GM21737 (cell line): ENCODE measurements at regions not wholly inside any gene's neighbourhood (a gene's known extent, or its start where the extent isn't known, plus 50 kb on each side); places are given as distances from the start of the nearest gene placed in this dataset.

ENCODE experiments used
- ATAC-seq: cut with Tn5 transposase; IDR thresholded peaks from one replicate; pipeline ENCODE4 v1.9.1; 2021; ENCODE audit warnings: mild to moderate bottlenecking, moderate library complexity; ENCODE audit not compliant: unreplicated experiment

GRCh38 chr9:130755377-130756007 is 61.9 kb downstream of the EXOSC2 start:
- no peak for ATAC-seq

GRCh38 chr9:130756037-130756436 is 62.5 kb downstream of the EXOSC2 start:
- ATAC-seq, result no peak

GRCh38 chr9:130756455-130757152 is 63.0 kb downstream of the EXOSC2 start:
- no peak for ATAC-seq

- ATAC-seq, result no peak
These were observed 66.2 kb downstream of the EXOSC2 start for GRCh38 chr9:130759738-130760137.

GRCh38 chr9:130763331-130764171 is 70.0 kb downstream of the EXOSC2 start:
- ATAC-seq, result no peak

- peak; percentile 64 for ATAC-seq
These were observed 69.7 kb upstream of the ABL1 start for GRCh38 chr9:130765137-130766020.

GRCh38 chr9:130766021-130766926 is 68.8 kb upstream of the ABL1 start:
- no peak for ATAC-seq

GRCh38 chr9:130766927-130767307 is 68.1 kb upstream of the ABL1 start:
- no peak for ATAC-seq

GRCh38 chr9:130768265-130768664 is 66.8 kb upstream of the ABL1 start:
- ATAC-seq, result no peak

GRCh38 chr9:130768891-130769403 is 66.1 kb upstream of the ABL1 start:
- no peak for ATAC-seq

- ATAC-seq, result no peak
These were observed 65.0 kb upstream of the ABL1 start for GRCh38 chr9:130770093-130770492.

GRCh38 chr9:130770679-130771442 is 64.2 kb upstream of the ABL1 start:
- no peak for ATAC-seq

- ATAC-seq, result no peak
These were observed 62.9 kb upstream of the ABL1 start for GRCh38 chr9:130772185-130772584.

- no peak for ATAC-seq
These were observed 60.9 kb upstream of the ABL1 start for GRCh38 chr9:130774183-130774582.

GRCh38 chr9:130775336-130775991 is 59.6 kb upstream of the ABL1 start:
- no peak for ATAC-seq

- no peak for ATAC-seq
These were observed 55.8 kb upstream of the ABL1 start for GRCh38 chr9:130779153-130779855.

GRCh38 chr9:130780415-130780814 is 54.6 kb upstream of the ABL1 start:
- ATAC-seq, result no peak
